NCI-H524 (cell line): ENCODE measurements at regions not wholly inside any gene's neighbourhood (a gene's known extent, or its start where the extent isn't known, plus 50 kb on each side); places are given as distances from the start of the nearest gene placed in this dataset.
A peak's percentile ranks its signal among the peaks of the same experiment; 100 is the strongest.

Source experiments
- DNase-seq, 2 experiments: peaks; one replicate each; lab custom pipeline; 2025; lab: John Stamatoyannopoulos, UW

- DNase-seq, result no peak
These were observed 187.3 kb downstream of the NDFIP2 start for GRCh38 chr13:79668201-79668752.

- DNase-seq, result no peak
These were observed 186.8 kb downstream of the NDFIP2 start for GRCh38 chr13:79667771-79668170.

DNA sequence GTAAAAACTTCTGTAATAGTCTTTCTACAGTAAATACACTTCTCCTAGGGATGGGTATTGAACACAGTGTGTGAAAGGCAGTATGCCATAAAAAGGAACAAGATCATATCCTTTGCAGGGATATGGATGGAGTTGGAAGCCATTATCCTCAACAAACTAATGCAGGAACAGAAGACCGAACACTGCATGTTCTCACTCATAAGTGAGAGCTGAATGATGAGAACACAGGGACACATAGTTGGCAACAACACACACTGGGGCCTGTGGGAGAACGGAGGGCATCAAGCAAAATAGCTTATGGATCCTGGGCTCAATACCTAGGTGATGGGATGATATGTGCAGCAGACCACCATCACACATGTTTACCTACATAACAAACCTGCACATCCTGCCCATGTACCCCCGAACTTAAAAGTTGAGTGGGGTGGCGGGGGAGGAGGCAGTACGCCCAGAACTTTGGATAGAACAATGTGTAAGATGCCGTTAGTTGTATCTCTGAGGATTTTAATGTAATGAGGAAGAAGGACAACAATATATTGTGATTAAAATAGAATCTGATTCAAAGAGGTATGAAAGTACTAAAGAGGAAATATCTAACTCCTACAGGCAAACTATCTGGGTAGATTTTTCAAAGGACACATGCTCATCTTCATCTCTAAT lies 183.2 kb downstream of the NDFIP2 start:
- DNase-seq, result no peak

GRCh38 chr13:79663435-79663834 lies 182.5 kb downstream of the NDFIP2 start:
- DNase-seq, result no peak

DNA sequence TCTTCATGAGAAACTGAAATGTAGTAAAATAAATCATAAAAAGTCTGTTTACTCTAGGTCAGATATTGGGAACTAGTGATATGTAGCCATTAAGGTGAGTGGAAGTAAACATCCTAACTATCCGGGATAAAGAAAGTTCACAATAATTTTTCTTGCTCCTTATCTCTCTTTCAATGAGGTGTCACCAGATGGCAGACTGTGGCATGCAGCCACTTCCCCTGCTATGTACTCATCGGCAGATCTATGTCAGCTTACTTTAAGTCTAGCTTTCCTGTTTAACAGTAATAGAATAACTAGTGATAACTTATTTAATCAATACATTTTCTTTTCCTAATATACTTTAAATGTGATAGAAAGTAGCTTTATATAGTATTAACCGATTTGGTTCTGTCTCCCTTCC lies 181.9 kb downstream of the NDFIP2 start:
- peak in 1 of 2 experiments; percentile 42 for DNase-seq

GRCh38 chr13:79660361-79660760 lies 179.4 kb downstream of the NDFIP2 start:
- DNase-seq, result no peak

DNA sequence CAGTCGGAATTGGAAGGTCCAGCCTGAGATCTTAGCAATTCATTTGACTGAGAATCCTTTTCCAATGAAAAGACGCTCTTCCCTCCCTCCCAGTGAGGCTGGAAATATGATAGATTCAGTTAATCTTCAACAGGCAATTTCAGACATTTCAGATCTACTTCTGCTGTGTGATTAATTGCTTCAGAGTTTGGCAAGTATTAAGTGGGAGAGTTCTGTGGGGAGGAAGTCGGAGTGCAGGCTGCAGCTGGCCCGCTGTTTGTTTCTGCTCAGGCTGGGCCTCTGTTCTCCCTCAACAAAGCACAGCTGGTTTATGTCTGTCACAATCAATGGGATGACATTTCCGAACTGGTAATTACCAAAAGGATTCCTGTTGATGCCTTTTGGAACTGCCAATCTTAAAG lies 178.2 kb downstream of the NDFIP2 start:
- DNase-seq, result no peak

DNA sequence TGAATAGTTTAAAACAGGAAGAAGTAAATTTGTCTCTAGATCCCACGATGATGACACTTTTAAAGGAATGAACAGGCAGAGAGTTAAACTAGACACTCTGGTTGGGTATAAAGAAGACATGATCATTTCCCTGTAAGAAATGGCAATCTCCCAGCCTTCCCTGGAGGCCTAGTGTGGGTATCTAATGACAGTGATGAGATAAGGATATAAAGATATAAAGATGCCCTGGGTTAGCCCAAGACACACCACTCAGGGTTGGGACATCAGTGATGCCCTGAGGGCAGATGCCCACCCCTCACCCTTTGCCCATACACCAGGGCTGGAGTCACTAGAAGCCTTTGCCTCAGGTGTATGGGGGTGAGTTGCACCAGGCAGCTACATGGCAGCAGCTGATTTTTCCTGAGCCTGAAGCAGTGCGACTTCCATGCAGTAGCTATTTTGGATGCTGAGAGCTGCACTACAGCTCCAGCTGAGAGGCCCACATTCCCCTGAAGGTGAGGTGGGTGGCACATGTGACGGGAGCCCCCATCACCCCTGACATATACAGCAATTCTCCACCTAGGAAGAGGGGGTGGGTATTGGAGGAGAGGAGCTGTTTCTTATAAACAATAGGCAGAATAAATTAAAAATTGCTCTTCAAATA lies 177.5 kb downstream of the NDFIP2 start:
- no peak for DNase-seq

GRCh38 chr13:79655509-79655908 lies 174.6 kb downstream of the NDFIP2 start:
- no peak for DNase-seq

GRCh38 chr13:79654520-79654919 lies 173.6 kb downstream of the NDFIP2 start:
- no peak for DNase-seq

- no peak for DNase-seq
These were observed 169.7 kb downstream of the NDFIP2 start for GRCh38 chr13:79650688-79651087.

DNA sequence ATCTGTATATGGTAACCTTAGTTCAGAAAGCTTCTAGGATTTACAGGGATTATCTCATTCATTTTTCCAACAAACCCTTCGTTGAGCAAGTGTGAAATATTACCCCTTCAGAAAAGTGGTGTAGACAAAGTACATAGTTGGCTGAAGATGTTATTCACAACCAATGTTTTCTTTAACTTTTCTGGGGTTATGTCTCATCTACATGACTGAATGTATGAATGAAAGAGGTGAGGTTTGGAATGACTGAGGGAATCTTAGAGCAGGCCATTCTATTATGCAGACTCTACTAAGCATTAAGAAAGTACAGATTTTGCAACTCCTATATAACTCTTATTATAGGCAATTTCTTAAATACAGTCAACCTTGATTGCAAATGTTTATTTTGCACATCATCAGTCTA lies 167.2 kb downstream of the NDFIP2 start:
- DNase-seq, result no peak

GRCh38 chr13:79647533-79647932 lies 166.6 kb downstream of the NDFIP2 start:
- DNase-seq, result no peak

DNA sequence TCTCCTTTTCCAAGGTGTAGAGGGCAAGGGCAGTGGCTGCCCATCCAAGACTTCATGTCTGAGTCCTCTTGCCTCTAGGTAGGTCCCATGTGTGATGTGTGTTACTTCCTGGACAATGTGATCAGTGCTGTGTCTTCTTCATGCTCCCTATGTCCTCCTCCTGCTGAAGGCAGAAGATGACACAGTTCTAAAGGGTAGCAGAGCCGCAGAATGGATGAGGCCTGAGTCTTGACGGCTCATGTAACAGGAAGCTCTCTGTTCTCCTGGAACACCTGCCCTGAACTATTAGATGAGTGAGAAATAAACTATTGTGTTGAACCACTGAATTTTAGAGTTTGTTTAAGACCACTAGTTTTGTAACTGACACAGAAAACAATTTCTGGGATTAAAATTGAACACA lies 165.9 kb downstream of the NDFIP2 start:
- DNase-seq, result no peak

GRCh38 chr13:79645569-79645968 lies 164.6 kb downstream of the NDFIP2 start:
- DNase-seq, result no peak

- peak in 1 of 2 experiments; percentile 14 for DNase-seq
These were observed 161.6 kb downstream of the NDFIP2 start for GRCh38 chr13:79642596-79642995.

DNA sequence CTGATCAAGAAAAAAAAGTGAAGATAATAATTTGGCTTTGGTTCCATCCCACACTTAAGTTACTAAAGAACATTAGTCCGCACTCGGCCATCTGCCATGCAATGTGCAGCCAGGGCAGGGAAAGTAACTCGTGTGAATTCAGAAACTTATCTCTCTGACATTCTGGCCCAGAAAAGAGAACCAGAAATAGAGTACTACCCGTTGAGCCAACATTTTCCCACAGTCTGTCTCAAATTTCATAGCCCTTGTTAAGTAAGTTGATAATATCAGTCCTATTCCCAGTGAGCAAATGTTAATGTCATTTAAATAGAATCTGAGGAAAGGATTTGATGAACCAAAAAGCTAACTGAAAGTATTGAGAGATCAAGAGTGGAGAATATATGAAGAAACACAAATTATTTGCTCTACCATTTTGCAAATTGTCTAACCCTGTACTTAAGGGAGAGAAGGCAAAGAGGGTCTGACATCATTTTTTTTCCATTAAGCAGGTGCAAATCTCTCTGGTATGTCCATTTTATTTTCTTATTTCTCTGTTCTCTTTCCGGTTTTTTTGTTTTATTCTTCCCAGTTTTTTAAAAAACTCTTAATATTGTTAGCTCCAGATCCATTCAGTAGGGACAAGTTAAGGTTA lies 156.3 kb downstream of the NDFIP2 start:
- peak; percentile 45 to 88 for DNase-seq

- peak; percentile 63 to 91 for DNase-seq
These were observed 150.2 kb downstream of the NDFIP2 start for GRCh38 chr13:79631051-79631659.

- DNase-seq, result peak in 1 of 2 experiments; percentile 3
These were observed 147.5 kb downstream of the NDFIP2 start for GRCh38 chr13:79628463-79628862.

DNA sequence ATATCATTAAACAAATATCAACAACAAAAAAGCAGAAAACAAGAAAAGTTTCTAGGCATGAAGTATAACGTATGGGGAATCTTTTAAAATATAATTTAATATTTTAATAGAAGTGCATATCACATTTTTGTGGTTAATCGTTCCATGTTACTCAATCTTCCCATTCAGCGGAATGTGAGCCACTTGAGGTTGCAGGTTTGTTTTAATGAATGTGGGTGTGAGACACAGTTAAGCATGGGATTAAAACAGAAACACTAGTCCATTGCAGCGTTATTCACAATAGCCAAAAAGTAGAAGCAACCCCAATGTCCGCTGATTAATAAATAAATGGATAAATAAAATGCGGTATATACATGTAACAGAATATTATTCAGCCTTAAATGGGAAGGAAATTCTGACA lies 146.0 kb downstream of the NDFIP2 start:
- DNase-seq, result no peak

GRCh38 chr13:79625517-79625916 lies 144.6 kb downstream of the NDFIP2 start:
- no peak for DNase-seq

DNA sequence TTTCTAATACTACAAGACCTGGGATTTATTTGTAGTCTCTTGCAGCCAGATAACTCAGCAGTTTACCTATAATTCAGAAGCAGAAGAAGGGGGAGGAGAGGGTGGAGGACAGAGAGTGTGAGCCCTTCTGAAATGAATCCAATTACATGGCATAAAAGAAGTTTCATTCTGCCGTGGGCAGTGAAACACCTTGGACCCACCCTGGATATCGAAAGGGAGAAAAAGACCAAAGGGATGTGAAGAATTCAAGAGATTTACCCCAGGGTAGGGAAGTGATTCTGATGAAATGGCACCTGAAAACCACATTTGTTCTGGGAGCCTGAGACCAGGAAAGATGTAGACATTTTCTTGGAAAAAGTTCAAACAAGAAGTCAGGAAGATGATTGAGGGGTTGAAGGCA lies 140.9 kb downstream of the NDFIP2 start:
- DNase-seq, result no peak

GRCh38 chr13:79621449-79621848 lies 140.5 kb downstream of the NDFIP2 start:
- DNase-seq, result no peak
